CD4-positive, alpha-beta T cell treated with Interleukin-4 for 4 hours (primary cell): ENCODE measurements at regions not wholly inside any gene's neighbourhood (a gene's known extent, or its start where the extent isn't known, plus 50 kb on each side); places are given as distances from the start of the nearest gene placed in this dataset.

Source experiments
- DNase-seq: peaks from one replicate; pipeline ENCODE4 v3.0.0-alpha.2; 2020

DNA sequence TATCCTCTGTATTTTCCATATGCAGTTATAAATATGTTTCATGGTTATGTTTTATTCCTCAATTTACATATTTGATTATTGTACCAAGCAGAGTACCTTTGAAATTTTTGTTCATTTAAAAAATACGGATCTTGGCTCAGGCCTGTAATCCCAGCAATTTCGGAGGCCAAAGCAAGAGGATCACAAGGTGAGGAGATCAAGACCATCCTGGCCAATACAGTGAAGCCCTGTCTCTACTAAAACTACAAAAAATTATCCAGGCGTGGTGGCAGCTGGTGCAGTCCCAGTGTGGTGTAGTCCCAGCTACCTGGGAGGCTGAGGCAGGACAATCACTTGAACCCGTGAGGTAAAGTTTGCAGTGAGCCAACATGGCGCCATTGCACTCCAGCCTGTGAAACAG, 251.2 kb upstream of the TPTE start:
- DNase-seq = peak; percentile 0

GRCh38 chr21:10271666-10272207, 249.6 kb upstream of the TPTE start:
- DNase-seq = peak; percentile 0

- DNase-seq = no peak
These were observed 249.2 kb upstream of the TPTE start for GRCh38 chr21:10272216-10272615.

DNA sequence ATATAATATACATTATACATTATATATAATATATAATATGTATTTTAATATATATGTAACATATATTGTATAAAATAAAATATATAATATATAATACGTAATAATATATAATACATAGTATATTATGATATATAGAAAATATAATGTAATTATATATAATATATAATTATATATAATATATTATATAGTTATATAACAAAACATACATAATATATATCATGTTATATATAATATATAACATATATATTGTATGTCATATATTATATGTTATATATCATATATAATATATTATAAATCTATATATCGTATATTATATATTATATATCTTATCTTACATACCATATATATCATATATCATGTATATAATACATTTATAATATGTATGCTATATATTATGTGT, 248.2 kb upstream of the TPTE start:
- DNase-seq = no peak

- peak; percentile 4 for DNase-seq
These were observed 247.5 kb upstream of the TPTE start for GRCh38 chr21:10273794-10274338.
